Neuronal stem cell (in vitro differentiated cells): ENCODE measurements at regions not wholly inside any gene's neighbourhood (a gene's known extent, or its start where the extent isn't known, plus 50 kb on each side); places are given as distances from the start of the nearest gene placed in this dataset.

Source experiments
- DNase-seq: peaks from one replicate; pipeline ENCODE4 v3.0.0-alpha.2; 2013; ENCODE audit warnings: low spot score
- H2AFZ ChIP-seq: one replicate; pipeline ENCODE4 v1.6.1; 2013; ENCODE audit warnings: mild to moderate bottlenecking, low read length, inconsistent platforms
- H2AK5ac ChIP-seq: 2 replicates; pipeline ENCODE4 v1.6.1; 2013; ENCODE audit warnings: low read depth, mild to moderate bottlenecking, inconsistent platforms, low read length, moderate library complexity, mixed read lengths
- H2BK120ac ChIP-seq: 2 replicates; pipeline ENCODE4 v1.6.1; 2013; ENCODE audit warnings: low read depth, mild to moderate bottlenecking, inconsistent platforms, low read length, moderate library complexity, mixed read lengths
- H2BK12ac ChIP-seq: one replicate; pipeline ENCODE4 v1.6.1; 2013; ENCODE audit warnings: low read length, inconsistent platforms
- H2BK15ac ChIP-seq: 2 replicates; pipeline ENCODE4 v1.6.1; 2013; ENCODE audit warnings: mild to moderate bottlenecking, low read length, inconsistent platforms, mixed read lengths
- H2BK5ac ChIP-seq: one replicate; pipeline ENCODE4 v1.6.1; 2013; ENCODE audit warnings: inconsistent platforms, mild to moderate bottlenecking, low read length, moderate library complexity
- H3K14ac ChIP-seq: one replicate; pipeline ENCODE4 v1.6.1; 2013; ENCODE audit warnings: low read length, inconsistent platforms
- H3K18ac ChIP-seq: 2 replicates; pipeline ENCODE4 v1.6.1; 2013; ENCODE audit warnings: low read length, inconsistent platforms
- H3K23ac ChIP-seq: 2 replicates; pipeline ENCODE4 v1.6.1; 2013; ENCODE audit warnings: low read depth, mild to moderate bottlenecking, mixed read lengths, low read length, inconsistent platforms; ENCODE audit not compliant: poor library complexity
- H3K27ac ChIP-seq: replicated peaks from 3 replicates; pipeline ENCODE4 v1.5.1; 2013; ENCODE audit warnings: low read length, inconsistent platforms
- H3K27me3 ChIP-seq, 3 experiments: 2 replicates each; pipeline ENCODE4 v1.6.1; 2013; ENCODE audit warnings: low read length in 3 of 3, mild to moderate bottlenecking in 2 of 3, inconsistent platforms in 1 of 3, low read depth in 1 of 3, mixed read lengths in 1 of 3, moderate library complexity in 1 of 3; ENCODE audit not compliant: control insufficient read depth in 3 of 3, insufficient read depth in 3 of 3
- H3K36me3 ChIP-seq, 2 donors: replicated peaks in 1 of 2; 2 replicates each; pipeline ENCODE4 v1.6.1; 2013; ENCODE audit warnings: low read length in 2 of 2; ENCODE audit not compliant: control insufficient read depth in 2 of 2, insufficient read depth in 2 of 2
- H3K4ac ChIP-seq: 2 replicates; pipeline ENCODE4 v1.6.1; 2013; ENCODE audit warnings: inconsistent platforms, mild to moderate bottlenecking, low read length, moderate library complexity
- H3K4me1 ChIP-seq, 2 donors: 1 replicate in 1 of 2; 2 replicates in 1 of 2; pipeline ENCODE4 v1.6.1; 2013; ENCODE audit warnings: low read length in 2 of 2, low read depth in 1 of 2; ENCODE audit not compliant: control insufficient read depth in 2 of 2, insufficient read depth in 1 of 2
- H3K4me2 ChIP-seq: one replicate; pipeline ENCODE4 v1.6.1; 2013; ENCODE audit warnings: mild to moderate bottlenecking, low read length, inconsistent platforms; ENCODE audit not compliant: insufficient read depth, poor library complexity, severe bottlenecking
- H3K4me3 ChIP-seq, 2 donors: 2 replicates each; pipeline ENCODE4 v1.5.1; 2013; ENCODE audit warnings: low read length in 2 of 2, mild to moderate bottlenecking in 2 of 2, inconsistent platforms in 1 of 2, moderate library complexity in 1 of 2
- H3K79me1 ChIP-seq: one replicate; pipeline ENCODE4 v1.6.1; 2013; ENCODE audit warnings: low read depth, mild to moderate bottlenecking, inconsistent platforms, low read length, moderate library complexity
- H3K9ac ChIP-seq: one replicate; pipeline ENCODE4 v1.6.1; 2013; ENCODE audit warnings: mild to moderate bottlenecking, low read depth, low read length, inconsistent platforms; ENCODE audit not compliant: poor library complexity
- H3K9me3 ChIP-seq, 2 donors: replicated peaks in 1 of 2; 2 replicates each; pipeline versions ENCODE3 to v1.6.1; 2013; ENCODE audit warnings: low read length in 2 of 2, mild to moderate bottlenecking in 2 of 2, inconsistent platforms in 1 of 2, low read depth in 1 of 2, mixed read lengths in 1 of 2, moderate library complexity in 1 of 2; ENCODE audit not compliant: control insufficient read depth in 2 of 2, insufficient read depth in 1 of 2
- H4K8ac ChIP-seq: one replicate; pipeline ENCODE4 v1.6.1; 2013; ENCODE audit warnings: low read depth, mild to moderate bottlenecking, inconsistent platforms, low read length, moderate library complexity
- H4K91ac ChIP-seq: one replicate; pipeline ENCODE4 v1.6.1; 2013; ENCODE audit warnings: low read length, low read depth, mild to moderate bottlenecking, inconsistent platforms; ENCODE audit not compliant: poor library complexity
- WGBS, 2 donors: extraction: QIAGEN DNeasy Blood & Tissue Kit; methylation state at CpG; one replicate each; pipeline ENCODE4 v1.1.7; 2013; ENCODE audit warnings: missing lambda C conversion rate in 2 of 2, mixed read lengths in 1 of 2; ENCODE audit not compliant: insufficient read length in 2 of 2, insufficient replicate concordance in 1 of 2; ENCODE audit errors: extremely low coverage in 2 of 2; 5-methylcytosine and 5-hydroxymethylcytosine counted together

- H3K36me3 ChIP-seq = no peaks in the 10 kb centered on the region
- H2BK5ac ChIP-seq = no peak overlapping the region
- no peak overlapping the region for H2BK12ac ChIP-seq
- no CpG with 5 or more reads among the region's 2 CpGs for WGBS, 2 donors
- H3K4me3 ChIP-seq = no peak overlapping the region
- H3K27ac ChIP-seq = no peak overlapping the region
- no peak overlapping the region for H3K4ac ChIP-seq
- H2BK15ac ChIP-seq = no peak overlapping the region
- H3K9ac ChIP-seq = no peak overlapping the region
- H4K8ac ChIP-seq = no peak overlapping the region
- H3K9me3 ChIP-seq = no peaks in the 10 kb centered on the region
- peaks cover 2 to 8% of the 10 kb centered on the region in 2 donors for H3K4me1 ChIP-seq
- H2AK5ac ChIP-seq = no peak overlapping the region
- no peaks in the 10 kb centered on the region for H3K27me3 ChIP-seq
- no peak overlapping the region for H2BK120ac ChIP-seq
- H3K18ac ChIP-seq = no peak overlapping the region
- no peaks in the 10 kb centered on the region for H3K79me1 ChIP-seq
- DNase-seq = no peak
- no peak overlapping the region for H3K4me2 ChIP-seq
- no peak overlapping the region for H3K14ac ChIP-seq
- no peak overlapping the region for H2AFZ ChIP-seq
- H3K23ac ChIP-seq = no peak overlapping the region
- H4K91ac ChIP-seq = no peak overlapping the region
Measured at GRCh38 chr2:177029901-177030300, 182.7 kb upstream of the HNRNPA3 start.

- H3K23ac ChIP-seq = no peak overlapping the region
- no CpG with 5 or more reads among the region's 9 CpGs for WGBS, 2 donors
Measured at GRCh38 chr2:177030451-177031105, 182.0 kb upstream of the HNRNPA3 start.

GRCh38 chr2:177031438-177032180 is 181.0 kb upstream of the HNRNPA3 start:
- Histone ChIP-seq H3K79me1 (no peaks in the 10 kb centered on the region), H3K36me3 (no peaks in the 10 kb centered on the region), H3K27me3 (no peaks in the 10 kb centered on the region), H3K9me3 (no peaks in the 10 kb centered on the region), H2BK15ac (no peak overlapping the region), H3K9ac (no peak overlapping the region), H4K91ac (no peak overlapping the region), H2BK12ac (no peak overlapping the region), H3K4ac (no peak overlapping the region), H3K18ac (no peak overlapping the region), H3K14ac (no peak overlapping the region), H3K23ac (no peak overlapping the region), H2AFZ (no peak overlapping the region), H3K27ac (no peak overlapping the region), H3K4me3 (no peak overlapping the region), H4K8ac (no peak overlapping the region), H3K4me1 (peaks cover 2 to 8% of the 10 kb centered on the region in 2 donors), H2BK5ac (no peak overlapping the region), H2BK120ac (no peak overlapping the region), H3K4me2 (no peak overlapping the region), H2AK5ac (no peak overlapping the region)
- no peak for DNase-seq
- WGBS, 2 donors = no CpG with 5 or more reads among the region's 3 CpGs

More at GRCh38 chr2:177030451-177031105, 182.0 kb upstream of the HNRNPA3 start:
- Histone ChIP-seq H3K4me2 (no peak overlapping the region), H2BK5ac (no peak overlapping the region), H3K27me3 (no peaks in the 10 kb centered on the region), H2BK15ac (no peak overlapping the region), H3K4ac (no peak overlapping the region), H2BK120ac (no peak overlapping the region), H3K27ac (no peak overlapping the region), H3K9ac (no peak overlapping the region), H3K4me1 (peaks cover 2 to 8% of the 10 kb centered on the region in 2 donors), H2AK5ac (no peak overlapping the region), H4K8ac (no peak overlapping the region), H3K36me3 (no peaks in the 10 kb centered on the region), H3K4me3 (no peak overlapping the region), H3K79me1 (no peaks in the 10 kb centered on the region), H3K9me3 (no peaks in the 10 kb centered on the region), H2AFZ (peak overlapping the region; percentile 43), H3K14ac (no peak overlapping the region), H4K91ac (no peak overlapping the region), H2BK12ac (no peak overlapping the region), H3K18ac (no peak overlapping the region)
- DNase-seq = peak; percentile 18

- no peak for DNase-seq
- no peak overlapping the region for H3K4me3 ChIP-seq
- no peaks in the 10 kb centered on the region for H3K79me1 ChIP-seq
- WGBS, 2 donors = no CpG with 5 or more reads among the region's 3 CpGs
- no peak overlapping the region for H3K27ac ChIP-seq
- H3K9me3 ChIP-seq = no peaks in the 10 kb centered on the region
- H3K9ac ChIP-seq = no peak overlapping the region
- no peak overlapping the region for H2BK5ac ChIP-seq
- H2BK120ac ChIP-seq = no peak overlapping the region
- H2BK12ac ChIP-seq = no peak overlapping the region
- H3K4me1 ChIP-seq = peaks cover 0 to 5% of the 10 kb centered on the region in 2 donors
- H2AK5ac ChIP-seq = no peak overlapping the region
- no peak overlapping the region for H2BK15ac ChIP-seq
- no peak overlapping the region for H2AFZ ChIP-seq
- no peak overlapping the region for H3K4me2 ChIP-seq
- no peaks in the 10 kb centered on the region for H3K27me3 ChIP-seq
- H3K4ac ChIP-seq = no peak overlapping the region
- no peaks in the 10 kb centered on the region for H3K36me3 ChIP-seq
- no peak overlapping the region for H3K23ac ChIP-seq
- no peak overlapping the region for H3K14ac ChIP-seq
- H4K91ac ChIP-seq = no peak overlapping the region
- H4K8ac ChIP-seq = no peak overlapping the region
- no peak overlapping the region for H3K18ac ChIP-seq
Measured at GRCh38 chr2:177036747-177037146, 175.8 kb upstream of the HNRNPA3 start.
